ENCODE measurements at regions not wholly inside any gene's neighbourhood (a gene's known extent, or its start where the extent isn't known, plus 50 kb on each side); places are given as distances from the start of the nearest gene placed in this dataset.
"Not testable (repeated sequence)": the region's sequence is repeated elsewhere in the genome, so short reads cannot be mapped to it uniquely, and the experiment has no call there.

- intact Hi-C loops (cut with DNase I); DNase-seq: not testable (repeated sequence)
Measured at GRCh38 chr11:42949738-42950376, 361.9 kb upstream of the API5 start.

GRCh38 chr11:42951266-42951665, 360.5 kb upstream of the API5 start:
- intact Hi-C loops (cut with DNase I): no loop called here
- DNase-seq: peak in 3 of 42 donors; percentile 1 to 40 (median 12)

GRCh38 chr11:42957831-42958230, 354.0 kb upstream of the API5 start:
- DNase-seq: no peak
- intact Hi-C loops (cut with DNase I): no loop called here

GRCh38 chr11:42958635-42959034, 353.2 kb upstream of the API5 start:
- DNase-seq: no peak
- intact Hi-C loops (cut with DNase I): no loop called here

GRCh38 chr11:42960521-42961088, 351.2 kb upstream of the API5 start:
- DNase-seq: peak in 1 of 42 donors; percentile 11

GRCh38 chr11:42967653-42968052, 344.1 kb upstream of the API5 start:
- DNase-seq: no peak
- intact Hi-C loops (cut with DNase I): no loop called here

More at GRCh38 chr11:42960521-42961088, 351.2 kb upstream of the API5 start:
- intact Hi-C loops (cut with DNase I): no loop called here

GRCh38 chr11:42972741-42973140, 339.1 kb upstream of the API5 start:
- no peak for DNase-seq
- intact Hi-C loops (cut with DNase I): no loop called here

GRCh38 chr11:42974510-42975179, 337.2 kb upstream of the API5 start:
- intact Hi-C loops (cut with DNase I): no loop called here
- peak in 3 of 42 donors; percentile 6 to 31 (median 15) for DNase-seq

- intact Hi-C loops (cut with DNase I): no loop called here
- no peak for DNase-seq
Measured at GRCh38 chr11:42975180-42975529, 336.6 kb upstream of the API5 start.

- DNase-seq: no peak
- intact Hi-C loops (cut with DNase I): no loop called here
Measured at GRCh38 chr11:42976636-42977217, 335.1 kb upstream of the API5 start.

- intact Hi-C loops (cut with DNase I): no loop called here
- DNase-seq: no peak
Measured at GRCh38 chr11:42992594-42992993, 319.2 kb upstream of the API5 start.

- intact Hi-C loops (cut with DNase I): no loop called here
Measured at GRCh38 chr11:42996421-42997307, 315.1 kb upstream of the API5 start.

GRCh38 chr11:43004879-43005278, 306.9 kb upstream of the API5 start:
- DNase-seq; intact Hi-C loops (cut with DNase I): not testable (repeated sequence)

More at GRCh38 chr11:42996421-42997307, 315.1 kb upstream of the API5 start:
- DNase-seq: no peak

- intact Hi-C loops (cut with DNase I): no loop called here
Measured at GRCh38 chr11:43010042-43010441, 301.8 kb upstream of the API5 start.

GRCh38 chr11:43012606-43013005, 299.2 kb upstream of the API5 start:
- intact Hi-C loops (cut with DNase I): no loop called here
- DNase-seq: peak in 2 of 42 donors; percentile 8 to 14

More at GRCh38 chr11:43010042-43010441, 301.8 kb upstream of the API5 start:
- peak in 2 of 42 donors; percentile 16 for DNase-seq

GRCh38 chr11:43021466-43021865, 290.3 kb upstream of the API5 start:
- intact Hi-C loops (cut with DNase I): no loop called here
- peak in 20 of 42 donors; percentile 4 to 54 (median 16) for DNase-seq

GRCh38 chr11:43034341-43034740, 277.5 kb upstream of the API5 start:
- intact Hi-C loops (cut with DNase I): no loop called here
- no peak for DNase-seq

- intact Hi-C loops (cut with DNase I): no loop called here
- DNase-seq: no peak
Measured at GRCh38 chr11:43035086-43035485, 276.7 kb upstream of the API5 start.
